ENCODE measurements at regions not wholly inside any gene's neighbourhood (a gene's known extent, or its start where the extent isn't known, plus 50 kb on each side); places are given as distances from the start of the nearest gene placed in this dataset.

- Mint-ChIP-seq H3K36me3 (ENCODE audit: low read depth) (no peaks in the 10 kb centered on the region), H3K27me3 (peaks cover 35% of the 10 kb centered on the region), H3K4me1 (no peaks in the 10 kb centered on the region), H3K27ac (no peak overlapping the region), H3K4me3 (no peak overlapping the region), H3K9me3 (no peaks in the 10 kb centered on the region)
- no peak for ATAC-seq
- DNase-seq, result no peak
These were observed 192.6 kb upstream of the E2F8 start for GRCh38 chr11:19433367-19433766.

GRCh38 chr11:19432370-19433061 is 191.8 kb upstream of the E2F8 start:
- Mint-ChIP-seq H3K4me1 (no peaks in the 10 kb centered on the region), H3K9me3 (no peaks in the 10 kb centered on the region), H3K27me3 (peaks cover 33% of the 10 kb centered on the region), H3K36me3 (ENCODE audit: low read depth) (no peaks in the 10 kb centered on the region), H3K4me3 (no peak overlapping the region), H3K27ac (no peak overlapping the region)
- DNase-seq (no peak), ATAC-seq (no peak)

- Mint-ChIP-seq H3K36me3 (ENCODE audit: low read depth) (no peaks in the 10 kb centered on the region), H3K27me3 (peaks cover 37% of the 10 kb centered on the region), H3K4me1 (no peaks in the 10 kb centered on the region), H3K27ac (no peak overlapping the region), H3K4me3 (no peak overlapping the region), H3K9me3 (no peaks in the 10 kb centered on the region)
- no peak for DNase-seq
- no peak for ATAC-seq
These were observed 190.1 kb upstream of the E2F8 start for GRCh38 chr11:19430754-19431398.

GRCh38 chr11:19430346-19430745 is 189.6 kb upstream of the E2F8 start:
- no peak for ATAC-seq
- Mint-ChIP-seq H3K4me3 (no peak overlapping the region), H3K27me3 (peaks cover 40% of the 10 kb centered on the region), H3K27ac (no peak overlapping the region), H3K4me1 (no peaks in the 10 kb centered on the region), H3K9me3 (no peaks in the 10 kb centered on the region), H3K36me3 (ENCODE audit: low read depth) (no peaks in the 10 kb centered on the region)
- DNase-seq, result no peak

GRCh38 chr11:19429108-19429760 is 188.5 kb upstream of the E2F8 start:
- H3K36me3 Mint-ChIP-seq (ENCODE audit: low read depth), result no peaks in the 10 kb centered on the region
- ATAC-seq (no peak), DNase-seq (no peak)
- H3K27me3 Mint-ChIP-seq, result peaks cover 36% of the 10 kb centered on the region
- no peaks in the 10 kb centered on the region for H3K4me1 Mint-ChIP-seq
- H3K4me3 Mint-ChIP-seq, result no peak overlapping the region
- no peak overlapping the region for H3K27ac Mint-ChIP-seq
- no peaks in the 10 kb centered on the region for H3K9me3 Mint-ChIP-seq

- H3K4me3 Mint-ChIP-seq, result no peak overlapping the region
These were observed 187.7 kb upstream of the E2F8 start for GRCh38 chr11:19428206-19429002.

GRCh38 chr11:19426756-19427403 is 186.1 kb upstream of the E2F8 start:
- Mint-ChIP-seq H3K4me3 (no peak overlapping the region), H3K9me3 (no peaks in the 10 kb centered on the region), H3K27ac (no peak overlapping the region), H3K36me3 (ENCODE audit: low read depth) (no peaks in the 10 kb centered on the region), H3K4me1 (no peaks in the 10 kb centered on the region), H3K27me3 (peaks cover 29% of the 10 kb centered on the region)
- no peak for DNase-seq
- no peak for ATAC-seq

More at GRCh38 chr11:19428206-19429002, 187.7 kb upstream of the E2F8 start:
- Mint-ChIP-seq H3K4me1 (no peaks in the 10 kb centered on the region), H3K27ac (no peak overlapping the region), H3K27me3 (peaks cover 33% of the 10 kb centered on the region), H3K9me3 (no peaks in the 10 kb centered on the region), H3K36me3 (ENCODE audit: low read depth) (no peaks in the 10 kb centered on the region)
- DNase-seq (no peak), ATAC-seq (no peak)

- Mint-ChIP-seq H3K27me3 (peaks cover 26% of the 10 kb centered on the region), H3K4me1 (no peaks in the 10 kb centered on the region), H3K36me3 (ENCODE audit: low read depth) (no peaks in the 10 kb centered on the region), H3K27ac (no peak overlapping the region), H3K9me3 (no peaks in the 10 kb centered on the region), H3K4me3 (no peak overlapping the region)
- DNase-seq (no peak), ATAC-seq (no peak)
These were observed 185.4 kb upstream of the E2F8 start for GRCh38 chr11:19426011-19426755.

- Mint-ChIP-seq H3K4me3 (no peak overlapping the region), H3K4me1 (no peaks in the 10 kb centered on the region), H3K36me3 (ENCODE audit: low read depth) (no peaks in the 10 kb centered on the region), H3K27me3 (peaks cover 20% of the 10 kb centered on the region), H3K9me3 (peaks cover 7% of the 10 kb centered on the region), H3K27ac (no peak overlapping the region)
- no peak for ATAC-seq
- DNase-seq, result no peak
These were observed 181.5 kb upstream of the E2F8 start for GRCh38 chr11:19422276-19422675.

- H3K4me3 Mint-ChIP-seq, result no peak overlapping the region
- no peaks in the 10 kb centered on the region for H3K4me1 Mint-ChIP-seq
- no peaks in the 10 kb centered on the region for H3K36me3 Mint-ChIP-seq (ENCODE audit: low read depth)
- no peak overlapping the region for H3K27ac Mint-ChIP-seq
- DNase-seq, result no peak
- H3K9me3 Mint-ChIP-seq, result peaks cover 7% of the 10 kb centered on the region
- peaks cover 11% of the 10 kb centered on the region for H3K27me3 Mint-ChIP-seq
- no peak for ATAC-seq
These were observed 180.3 kb upstream of the E2F8 start for GRCh38 chr11:19420868-19421533.

GRCh38 chr11:19419808-19420207 is 179.1 kb upstream of the E2F8 start:
- Mint-ChIP-seq H3K4me3 (no peak overlapping the region), H3K9me3 (peaks cover 7% of the 10 kb centered on the region), H3K27ac (no peak overlapping the region), H3K36me3 (ENCODE audit: low read depth) (no peaks in the 10 kb centered on the region), H3K27me3 (peaks cover 7% of the 10 kb centered on the region), H3K4me1 (no peaks in the 10 kb centered on the region)
- ATAC-seq, result no peak
- DNase-seq, result no peak

GRCh38 chr11:19419021-19419750 is 178.4 kb upstream of the E2F8 start:
- no peak overlapping the region for H3K27ac Mint-ChIP-seq
- peaks cover 11% of the 10 kb centered on the region for H3K9me3 Mint-ChIP-seq
- peaks cover 12% of the 10 kb centered on the region for H3K27me3 Mint-ChIP-seq
- H3K36me3 Mint-ChIP-seq (ENCODE audit: low read depth), result no peaks in the 10 kb centered on the region
- no peak overlapping the region for H3K4me3 Mint-ChIP-seq
- no peak for ATAC-seq
- DNase-seq, result no peak
- H3K4me1 Mint-ChIP-seq, result no peaks in the 10 kb centered on the region

- ATAC-seq, result no peak
These were observed 177.5 kb upstream of the E2F8 start for GRCh38 chr11:19418221-19418620.

More at GRCh38 chr11:19418221-19418620, 177.5 kb upstream of the E2F8 start:
- Mint-ChIP-seq H3K36me3 (ENCODE audit: low read depth) (no peaks in the 10 kb centered on the region), H3K27ac (no peak overlapping the region), H3K4me3 (no peak overlapping the region), H3K9me3 (peaks cover 11% of the 10 kb centered on the region), H3K4me1 (no peaks in the 10 kb centered on the region), H3K27me3 (peaks cover 15% of the 10 kb centered on the region)
- DNase-seq, result no peak
